H1 (cell line): ENCODE measurements at regions not wholly inside any gene's neighbourhood (a gene's known extent, or its start where the extent isn't known, plus 50 kb on each side); places are given as distances from the start of the nearest gene placed in this dataset.
A peak's percentile ranks its signal among the peaks of the same experiment; 100 is the strongest.

Experiments used
- CTCF ChIA-PET: fragments of 300-600 bp; sonication (Branson Sonifier 250); formaldehyde crosslinking; loops from one replicate; lab custom pipeline; 2021; ENCODE audit not compliant: partially characterized antibody; lab: Charles Lee
- POLR2A ChIA-PET: fragments of 300-600 bp; sonication (Branson Sonifier 250); formaldehyde crosslinking; loops from one replicate; lab custom pipeline; 2021; ENCODE audit warnings: inconsistent platforms; ENCODE audit not compliant: partially characterized antibody; lab: Charles Lee
- DNase-seq, 2 experiments: peaks; one replicate each; pipeline versions ENCODE4 v3.0.0 to v3.0.0-alpha.2; 2010 to 2022; ENCODE audit warnings: low spot score in 2 of 2, low read depth in 1 of 2, mixed read lengths in 1 of 2
- FAIRE-seq: peaks from 2 replicates; lab custom pipeline; 2011; peaks lifted over from hg19 to GRCh38; lab: Jason Lieb, UNC
- H2AFZ ChIP-seq: 2 replicates; pipeline ENCODE4 v1.8.1; 2012; ENCODE audit warnings: low read length, inconsistent platforms
- H2AK5ac ChIP-seq: 2 replicates; pipeline ENCODE4 v1.6.1; 2013; ENCODE audit warnings: low read depth, low read length
- H2BK120ac ChIP-seq: replicated peaks from 2 replicates; pipeline ENCODE3; 2013; ENCODE audit warnings: low read depth, low read length, inconsistent platforms
- H2BK12ac ChIP-seq: 2 replicates; pipeline ENCODE4 v1.6.1; 2013; ENCODE audit warnings: low read depth, low read length
- H2BK15ac ChIP-seq: 2 replicates; pipeline ENCODE4 v1.6.1; 2013; ENCODE audit warnings: low read length
- H2BK20ac ChIP-seq: 2 replicates; pipeline ENCODE4 v1.6.1; 2013; ENCODE audit warnings: low read length
- H2BK5ac ChIP-seq: 2 replicates; pipeline ENCODE4 v1.6.1; 2013; ENCODE audit warnings: low read depth, low read length
- H3K14ac ChIP-seq: 2 replicates; pipeline ENCODE4 v1.6.1; 2013; ENCODE audit warnings: inconsistent platforms; ENCODE audit not compliant: insufficient read length
- H3K18ac ChIP-seq: 2 replicates; pipeline ENCODE4 v1.6.1; 2013; ENCODE audit warnings: low read length; ENCODE audit errors: extremely low read depth
- H3K23ac ChIP-seq: 2 replicates; pipeline ENCODE4 v1.6.1; 2013; ENCODE audit warnings: inconsistent platforms; ENCODE audit not compliant: insufficient read length
- H3K23me2 ChIP-seq: 2 replicates; pipeline ENCODE4 v1.6.1; 2013; ENCODE audit warnings: low read depth, low read length
- H3K27ac ChIP-seq: 2 replicates; pipeline ENCODE4 v1.6.1; 2011; ENCODE audit warnings: low read depth, low read length, inconsistent platforms
- H3K27me3 ChIP-seq, 4 experiments: replicated peaks in 1 of 4; 1 replicate in 1 of 4; 2 replicates in 3 of 4; pipeline versions ENCODE4 v1.6.1 to v1.8.1; 2011 to 2013; ENCODE audit warnings: low read length in 3 of 4, mild to moderate bottlenecking in 3 of 4, inconsistent platforms in 2 of 4, mixed read lengths in 2 of 4, moderate library complexity in 1 of 4; ENCODE audit not compliant: control insufficient read depth in 3 of 4, insufficient read depth in 3 of 4; ENCODE audit errors: extremely low read depth in 1 of 4
- H3K36me3 ChIP-seq, 4 experiments: 2 replicates each; pipeline versions ENCODE4 v1.6.1 to v1.8.1; 2011 to 2013; ENCODE audit warnings: mild to moderate bottlenecking in 4 of 4, low read length in 3 of 4, moderate library complexity in 2 of 4, control low read depth in 1 of 4, inconsistent platforms in 1 of 4; ENCODE audit not compliant: insufficient read depth in 4 of 4, control insufficient read depth in 2 of 4
- H3K4ac ChIP-seq: replicated peaks from 2 replicates; pipeline ENCODE3; 2013; ENCODE audit warnings: low read length, low read depth, mixed read lengths, inconsistent platforms; ENCODE audit not compliant: insufficient read length
- H3K4me1 ChIP-seq, 4 experiments: replicated peaks in 1 of 4; 1 replicate in 1 of 4; 2 replicates in 3 of 4; pipeline versions ENCODE4 v1.6.1 to v1.8.1; 2011 to 2013; ENCODE audit warnings: low read length in 3 of 4, inconsistent platforms in 2 of 4, mixed read lengths in 1 of 4; ENCODE audit not compliant: insufficient read depth in 4 of 4, control insufficient read depth in 3 of 4
- H3K4me2 ChIP-seq, 2 experiments: 2 replicates each; pipeline versions ENCODE4 v1.6.1 to v1.8.1; 2011 to 2013; ENCODE audit warnings: low read depth in 2 of 2, low read length in 2 of 2, control low read depth in 1 of 2, inconsistent platforms in 1 of 2, mild to moderate bottlenecking in 1 of 2; ENCODE audit not compliant: insufficient read depth in 1 of 2
- H3K4me3 ChIP-seq, 4 experiments: fragments of 200-600, 300-600 bp in 1 of 4; sonication (generic), shearing (Covaris generic), sonication (Bioruptor Twin) in 1 of 4; 2 replicates each; pipeline versions ENCODE4 v1.5.1 to v1.8.1; 2011 to 2016; ENCODE audit warnings: low read length in 4 of 4, low read depth in 3 of 4, control low read depth in 2 of 4, inconsistent platforms in 2 of 4, mild to moderate bottlenecking in 2 of 4, mixed read lengths in 1 of 4, moderate library complexity in 1 of 4; ENCODE audit not compliant: insufficient read depth in 2 of 4; ENCODE audit errors: extremely low read depth in 1 of 4
- H3K56ac ChIP-seq: replicated peaks from 2 replicates; pipeline ENCODE3; 2013; ENCODE audit warnings: low read depth, mild to moderate bottlenecking, mixed read lengths, low read length, inconsistent platforms; ENCODE audit not compliant: insufficient read length
- H3K79me1 ChIP-seq: 2 replicates; pipeline ENCODE4 v1.6.1; 2013; ENCODE audit warnings: low read depth, low read length, control low read depth
- H3K79me2 ChIP-seq, 2 experiments: 2 replicates each; pipeline versions ENCODE4 v1.6.1 to v1.8.1; 2012 to 2013; ENCODE audit warnings: low read length in 2 of 2, mild to moderate bottlenecking in 2 of 2, inconsistent platforms in 1 of 2; ENCODE audit not compliant: insufficient read depth in 2 of 2, control insufficient read depth in 1 of 2
- H3K9ac ChIP-seq, 4 experiments: replicated peaks in 1 of 4; 1 replicate in 1 of 4; 2 replicates in 3 of 4; pipeline versions ENCODE4 v1.6.1 to v1.8.1; 2011 to 2013; ENCODE audit warnings: low read depth in 3 of 4, low read length in 3 of 4, control low read depth in 2 of 4, mild to moderate bottlenecking in 2 of 4, moderate library complexity in 2 of 4, inconsistent platforms in 1 of 4; ENCODE audit errors: extremely low read depth in 1 of 4
- H3K9me3 ChIP-seq, 2 experiments: 2 replicates each; pipeline versions ENCODE4 v1.6.1 to v1.8.1; 2012 to 2013; ENCODE audit warnings: mild to moderate bottlenecking in 2 of 2, moderate library complexity in 2 of 2, control low read depth in 1 of 2, inconsistent platforms in 1 of 2, low read depth in 1 of 2, low read length in 1 of 2, mixed read lengths in 1 of 2; ENCODE audit not compliant: insufficient read depth in 2 of 2
- H4K20me1 ChIP-seq, 2 experiments: replicated peaks in 1 of 2; 2 replicates each; pipeline versions ENCODE3 to v1.8.1; 2011 to 2013; ENCODE audit warnings: inconsistent platforms in 2 of 2, low read length in 2 of 2, mild to moderate bottlenecking in 1 of 2; ENCODE audit not compliant: insufficient read depth in 2 of 2, control insufficient read depth in 1 of 2
- H4K5ac ChIP-seq: 2 replicates; pipeline ENCODE4 v1.6.1; 2013; ENCODE audit warnings: low read length, low read depth, mixed read lengths, inconsistent platforms; ENCODE audit not compliant: insufficient read length
- H4K8ac ChIP-seq: 2 replicates; pipeline ENCODE4 v1.8.0; 2013; ENCODE audit warnings: mild to moderate bottlenecking, moderate library complexity, low read length, inconsistent platforms; ENCODE audit not compliant: insufficient read depth; ENCODE audit errors: extremely low read depth
- H4K91ac ChIP-seq: replicated peaks from 2 replicates; pipeline ENCODE3; 2013; ENCODE audit warnings: low read length, mixed read lengths, inconsistent platforms; ENCODE audit not compliant: insufficient read length
- HDAC2 ChIP-seq, 2 experiments: fragments of 300-600 bp in 1 of 2; sonication (generic) in 1 of 2; IDR thresholded peaks; 2 replicates each; pipeline ENCODE4 v1.6.1; 2011 to 2012; ENCODE audit warnings: low read depth in 2 of 2, low read length in 2 of 2, mild to moderate bottlenecking in 2 of 2, moderate library complexity in 2 of 2, borderline replicate concordance in 1 of 2, inconsistent platforms in 1 of 2
- POU5F1 ChIP-seq: IDR thresholded peaks from 2 replicates; pipeline ENCODE4 v1.6.1; 2011; ENCODE audit warnings: low read depth, mild to moderate bottlenecking, low read length, moderate library complexity
- SP4 ChIP-seq: IDR thresholded peaks from 2 replicates; pipeline ENCODE4 v1.6.1; 2012; ENCODE audit warnings: low read length, inconsistent platforms
- TCF12 ChIP-seq: IDR thresholded peaks from 2 replicates; pipeline ENCODE4 v1.6.1; 2011; ENCODE audit warnings: low read depth, mild to moderate bottlenecking, low read length
- WGBS, 2 experiments: shearing (Covaris generic) in 1 of 2; methylation state at CpG; one replicate each; pipeline versions ENCODE4 v1.1.6 to v1.1.7; 2013 to 2015; ENCODE audit warnings: low lambda C conversion rate in 2 of 2, mixed read lengths in 2 of 2, inconsistent platforms in 1 of 2, low coverage in 1 of 2, missing lambda C conversion rate in 1 of 2; ENCODE audit not compliant: insufficient replicate concordance in 2 of 2, insufficient coverage in 1 of 2, insufficient read length in 1 of 2; ENCODE audit errors: extremely low coverage in 1 of 2, missing lambda C conversion rate in 1 of 2; 5-methylcytosine and 5-hydroxymethylcytosine counted together

- Histone ChIP-seq H2BK120ac (no peak overlapping the region), H3K79me2 (no peaks in the 10 kb centered on the region), H3K4me3 (no peak overlapping the region)
- 88% methylated on average over 4 of the region's 4 CpGs; no CpG with 5 or more reads in 1 of the 2 experiments for WGBS, 2 experiments
- FAIRE-seq: peak; percentile 7
- POLR2A ChIA-PET: no interaction called here
- no peak for TF ChIP-seq HDAC2 (IDR thresholded peaks at IDR 0.05; ENCODE audit: borderline replicate concordance in 1 of 2, low read depth in 2 of 2, low read length in 2 of 2)
- no peak for TF ChIP-seq POU5F1
- no peak for TF ChIP-seq SP4
- TF ChIP-seq TCF12: no peak
- TF ChIP-seq, all 59 proteins: peak for 0
- Histone ChIP-seq H3K79me1 (no peaks in the 10 kb centered on the region), H4K8ac (no peak overlapping the region), H3K4me2 (no peak overlapping the region), H4K20me1 (no peaks in the 10 kb centered on the region), H3K23ac (no peak overlapping the region), H2AFZ (no peak overlapping the region), H3K14ac (no peak overlapping the region), H3K4me1 (peaks cover 0 to 3% (median 1%) of the 10 kb centered on the region in 4 experiments; a peak in 2 of 7 replicates), H3K9me3 (no peaks in the 10 kb centered on the region), H3K23me2 (no peaks in the 10 kb centered on the region; the same call in 1 of the 2 replicates), H3K27me3 (no peaks in the 10 kb centered on the region), H2BK20ac (no peak overlapping the region), H2AK5ac (no peak overlapping the region), H3K18ac (no peak overlapping the region), H3K56ac (no peak overlapping the region), H2BK5ac (no peak overlapping the region), H3K4ac (no peak overlapping the region), H2BK15ac (no peak overlapping the region), H4K5ac (no peak overlapping the region), H4K91ac (no peak overlapping the region), H2BK12ac (no peak overlapping the region), H3K27ac (no peak overlapping the region), H3K9ac (no peak overlapping the region), H3K36me3 (no peaks in the 10 kb centered on the region)
- no peak for DNase-seq
- CTCF ChIA-PET: interaction anchor here (0.6 to 0.9 kb wide), 2 partner anchors 27 to 28 kb away, joined by 3 read pairs; no protein-coding TSS in a partner anchor
Observed at GRCh38 chr11:94708642-94709041, 59.5 kb upstream of the AMOTL1 start.
